SK-N-SH (cell line): ENCODE measurements at regions not wholly inside any gene's neighbourhood (a gene's known extent, or its start where the extent isn't known, plus 50 kb on each side); places are given as distances from the start of the nearest gene placed in this dataset.

ENCODE experiments used
- CHD2 ChIP-seq: fragments of 150-350 bp; IDR thresholded peaks from 2 replicates; pipeline ENCODE4 v1.6.1; 2018; ENCODE audit warnings: low read length; ENCODE audit not compliant: partially characterized antibody
- ELF1 ChIP-seq: IDR thresholded peaks from 2 replicates; pipeline ENCODE4 v1.4.0; 2012
- EP300 ChIP-seq, 2 experiments: IDR thresholded peaks; 2 replicates each; pipeline versions ENCODE4 v1.4.0 to v1.6.1; 2012; ENCODE audit warnings: borderline replicate concordance in 1 of 2, low read depth in 1 of 2, low read length in 1 of 2
- FOXM1 ChIP-seq: IDR thresholded peaks from 2 replicates; pipeline ENCODE4 v1.4.0; 2012; ENCODE audit warnings: low read depth, mild to moderate bottlenecking
- GABPA ChIP-seq: IDR thresholded peaks from 2 replicates; pipeline ENCODE4 v1.4.0; 2012; ENCODE audit warnings: low read depth, mild to moderate bottlenecking
- POLR2AphosphoS5 ChIP-seq: IDR thresholded peaks from 2 replicates; pipeline ENCODE4 v1.6.1; 2012; ENCODE audit warnings: low read depth, low read length
- RAD21 ChIP-seq: IDR thresholded peaks from 2 replicates; pipeline ENCODE4 v1.6.1; 2012; ENCODE audit warnings: mild to moderate bottlenecking, low read length
- RCOR1 ChIP-seq: fragments of 150-350 bp; IDR thresholded peaks from 2 replicates; pipeline ENCODE4 v1.6.1; 2017; ENCODE audit warnings: antibody characterized with exemption, low read length
- SMC3 ChIP-seq: IDR thresholded peaks from 2 replicates; pipeline ENCODE4 v1.6.1; 2012; ENCODE audit warnings: low read depth, low read length, improper control_type of control experiment
- TCF12 ChIP-seq: IDR thresholded peaks from 2 replicates; pipeline ENCODE4 v1.4.0; 2012
- TF ChIP-seq, protein P1 (sequence below): fragments of 200-600 bp; sonication (generic); IDR thresholded peaks from 2 replicates; pipeline ENCODE4 v1.6.1; 2017; ENCODE audit warnings: antibody characterized with exemption, mild to moderate bottlenecking, moderate library complexity
- TF ChIP-seq, protein P2 (sequence below): fragments of 150-350 bp; IDR thresholded peaks from 2 replicates; pipeline ENCODE4 v1.6.1; 2017; ENCODE audit warnings: antibody characterized with exemption, low read length, low read depth, borderline replicate concordance

DNA sequence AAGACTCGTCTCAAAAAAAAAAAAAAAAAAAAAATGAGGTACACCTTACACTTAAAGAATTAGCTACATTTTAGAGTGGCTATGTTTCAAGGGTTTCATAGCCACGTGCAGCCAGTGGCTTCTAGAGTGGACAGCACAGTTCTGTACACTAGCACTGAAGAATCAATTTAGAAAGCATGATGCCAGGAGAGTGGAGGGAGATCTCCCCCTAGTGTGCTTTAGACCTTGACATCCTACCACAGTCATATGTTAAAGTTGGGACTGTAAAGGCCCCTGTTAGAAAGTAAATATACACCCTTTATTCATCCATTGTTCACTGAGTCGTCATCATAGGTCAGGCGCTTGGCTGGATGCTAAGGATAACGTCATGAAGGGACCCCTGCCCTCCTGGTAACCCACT lies 179.4 kb downstream of the QDPR start:
- no peak for TF ChIP-seq RAD21
- TF ChIP-seq, protein P1, sequence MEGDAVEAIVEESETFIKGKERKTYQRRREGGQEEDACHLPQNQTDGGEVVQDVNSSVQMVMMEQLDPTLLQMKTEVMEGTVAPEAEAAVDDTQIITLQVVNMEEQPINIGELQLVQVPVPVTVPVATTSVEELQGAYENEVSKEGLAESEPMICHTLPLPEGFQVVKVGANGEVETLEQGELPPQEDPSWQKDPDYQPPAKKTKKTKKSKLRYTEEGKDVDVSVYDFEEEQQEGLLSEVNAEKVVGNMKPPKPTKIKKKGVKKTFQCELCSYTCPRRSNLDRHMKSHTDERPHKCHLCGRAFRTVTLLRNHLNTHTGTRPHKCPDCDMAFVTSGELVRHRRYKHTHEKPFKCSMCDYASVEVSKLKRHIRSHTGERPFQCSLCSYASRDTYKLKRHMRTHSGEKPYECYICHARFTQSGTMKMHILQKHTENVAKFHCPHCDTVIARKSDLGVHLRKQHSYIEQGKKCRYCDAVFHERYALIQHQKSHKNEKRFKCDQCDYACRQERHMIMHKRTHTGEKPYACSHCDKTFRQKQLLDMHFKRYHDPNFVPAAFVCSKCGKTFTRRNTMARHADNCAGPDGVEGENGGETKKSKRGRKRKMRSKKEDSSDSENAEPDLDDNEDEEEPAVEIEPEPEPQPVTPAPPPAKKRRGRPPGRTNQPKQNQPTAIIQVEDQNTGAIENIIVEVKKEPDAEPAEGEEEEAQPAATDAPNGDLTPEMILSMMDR: no peak; the same call in 1 of the 2 replicates
- no peak for TF ChIP-seq EP300 (IDR thresholded peaks at IDR 0.05; ENCODE audit: borderline replicate concordance in 1 of 2, low read depth in 1 of 2, low read length in 1 of 2)
- no peak for TF ChIP-seq RCOR1
- TF ChIP-seq, protein P2, sequence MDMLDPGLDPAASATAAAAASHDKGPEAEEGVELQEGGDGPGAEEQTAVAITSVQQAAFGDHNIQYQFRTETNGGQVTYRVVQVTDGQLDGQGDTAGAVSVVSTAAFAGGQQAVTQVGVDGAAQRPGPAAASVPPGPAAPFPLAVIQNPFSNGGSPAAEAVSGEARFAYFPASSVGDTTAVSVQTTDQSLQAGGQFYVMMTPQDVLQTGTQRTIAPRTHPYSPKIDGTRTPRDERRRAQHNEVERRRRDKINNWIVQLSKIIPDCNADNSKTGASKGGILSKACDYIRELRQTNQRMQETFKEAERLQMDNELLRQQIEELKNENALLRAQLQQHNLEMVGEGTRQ: no peak
- TF ChIP-seq SMC3: no peak
- no peak for TF ChIP-seq TCF12
- TF ChIP-seq ELF1: no peak
- no peak for TF ChIP-seq POLR2AphosphoS5
- TF ChIP-seq GABPA: no peak
- TF ChIP-seq CHD2: no peak
- no peak for TF ChIP-seq FOXM1
